Activated CD4-positive, alpha-beta T cell treated with anti-CD3 and anti-CD28 coated beads for 36 hours (primary cell): ENCODE measurements at regions not wholly inside any gene's neighbourhood (a gene's known extent, or its start where the extent isn't known, plus 50 kb on each side); places are given as distances from the start of the nearest gene placed in this dataset.

Source experiments
- ATAC-seq: fragments of 200-7000 bp; cut with Tn5 transposase; one replicate; pipeline ENCODE4 v1.10.0; 2021; ENCODE audit warnings: mild to moderate bottlenecking, moderate library complexity
- CTCF ChIA-PET: fragments of 350-600 bp; sonication (Branson Sonifier 250); formaldehyde crosslinking; loops from one replicate; lab custom pipeline; 2021; ENCODE audit warnings: antibody characterized with exemption; lab: Charles Lee
- POLR2A ChIA-PET: fragments of 350-600 bp; sonication (Branson Sonifier 250); formaldehyde crosslinking; loops from one replicate; lab custom pipeline; 2021; ENCODE audit warnings: antibody characterized with exemption, inconsistent platforms; lab: Charles Lee
- DNase-seq: peaks from one replicate; pipeline ENCODE4 v3.0.0-alpha.2; 2020
- H3K27ac Mint-ChIP-seq: one replicate; pipeline ENCODE4 v1.8.0; 2021; ENCODE audit warnings: mixed read lengths
- H3K27me3 Mint-ChIP-seq: one replicate; pipeline ENCODE4 v1.8.0; 2021; ENCODE audit warnings: mixed read lengths
- H3K36me3 Mint-ChIP-seq: one replicate; pipeline ENCODE4 v1.8.0; 2021; ENCODE audit warnings: low read depth, mixed read lengths
- H3K4me1 Mint-ChIP-seq: one replicate; pipeline ENCODE4 v1.8.0; 2021; ENCODE audit warnings: mixed read lengths
- H3K4me3 Mint-ChIP-seq: one replicate; pipeline ENCODE4 v1.8.0; 2021; ENCODE audit warnings: mild to moderate bottlenecking, moderate library complexity, mixed read lengths
- H3K9me3 Mint-ChIP-seq: one replicate; pipeline ENCODE4 v1.8.0; 2021; ENCODE audit warnings: low read depth, mixed read lengths
- intact Hi-C, 2 experiments: fragments of 100-400 bp; cut with DNase I in 1 of 2; cut with micrococcal nuclease in 1 of 2; formaldehyde crosslinking; loops; one replicate each; pipeline versions ENCODE4 v1.14.2 to v1.15.1; 2022 to 2024; cut with DNase I, micrococcal nuclease

DNA sequence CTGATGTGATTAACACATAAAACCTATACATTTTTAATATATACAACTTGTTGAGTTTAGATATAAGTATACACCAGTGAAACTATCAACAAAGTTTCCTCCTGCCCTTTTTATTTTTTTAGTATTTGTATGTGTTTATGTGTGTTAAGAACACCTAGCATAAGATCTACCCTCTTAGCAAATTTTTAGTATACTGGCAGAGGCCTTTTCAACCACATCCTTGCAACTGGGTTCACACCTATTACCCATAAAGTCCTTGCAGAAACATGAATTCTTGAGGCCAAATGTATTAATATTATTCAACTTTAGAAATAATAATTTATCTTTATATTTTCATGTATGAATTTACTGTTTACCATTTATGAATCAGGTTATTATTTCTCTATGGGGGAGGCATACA, 119.7 kb upstream of the CRIM1 start:
- ChIA-PET CTCF (interaction anchor here (0.7 to 1.9 kb wide), 2 partner anchors 117 to 1123 kb away, joined by 3 to 5 read pairs; no protein-coding TSS in a partner anchor), POLR2A (no interaction called here)
- Mint-ChIP-seq H3K9me3 (peaks cover 9% of the 10 kb centered on the region), H3K4me3 (no peak overlapping the region), H3K36me3 (peaks cover 5% of the 10 kb centered on the region), H3K27me3 (peaks cover 18% of the 10 kb centered on the region), H3K4me1 (peaks cover 22% of the 10 kb centered on the region), H3K27ac (no peak overlapping the region)
- no peak for DNase-seq
- intact Hi-C loops, result no loop called here
- no peak for ATAC-seq

DNA sequence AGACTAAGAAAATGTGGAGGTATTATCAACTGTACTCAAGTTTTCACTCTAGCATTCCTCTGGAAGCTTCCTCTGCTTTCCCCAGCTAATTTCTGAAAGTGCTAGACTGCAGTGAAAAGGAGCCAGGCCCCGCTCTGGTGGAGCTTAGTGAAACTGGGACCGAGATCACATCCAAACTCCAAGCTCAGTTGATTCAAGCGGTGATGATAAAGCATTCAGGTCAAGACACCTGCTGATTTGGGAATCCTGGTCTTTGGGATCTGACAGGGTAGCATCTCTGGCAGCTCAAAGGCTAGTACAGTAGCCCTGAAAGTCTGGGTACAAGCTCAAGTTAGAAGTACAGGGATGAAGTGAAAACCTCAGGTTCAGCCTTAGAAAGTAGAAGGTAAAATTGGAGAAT, 120.2 kb upstream of the CRIM1 start:
- POLR2A ChIA-PET, result no interaction called here
- no peak for ATAC-seq
- no peak overlapping the region for H3K27ac Mint-ChIP-seq

DNA sequence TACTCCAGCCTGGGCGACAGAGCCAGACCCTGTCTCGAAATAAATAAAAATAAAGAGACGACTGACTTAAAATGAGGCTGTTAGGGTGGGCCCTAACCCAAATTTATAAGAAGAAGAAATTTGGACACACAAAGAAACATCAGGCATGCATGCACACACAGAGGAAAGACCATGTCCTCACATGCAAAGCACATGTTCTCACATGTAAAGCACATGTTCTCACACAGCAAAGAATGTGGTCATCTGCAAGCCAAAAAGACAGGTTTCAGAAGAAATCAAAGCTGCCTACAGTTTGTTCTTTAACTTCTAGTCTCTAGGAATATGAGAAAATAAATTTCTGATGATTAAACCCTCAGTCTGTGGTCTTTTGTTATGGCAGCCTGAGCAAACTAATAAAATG, 132.3 kb upstream of the CRIM1 start:
- Mint-ChIP-seq H3K27me3 (no peaks in the 10 kb centered on the region), H3K4me3 (no peak overlapping the region), H3K4me1 (no peaks in the 10 kb centered on the region), H3K9me3 (peaks cover under 1% of the 10 kb centered on the region), H3K27ac (no peak overlapping the region), H3K36me3 (no peaks in the 10 kb centered on the region)
- intact Hi-C loops, result no loop called here
- no peak for ATAC-seq
- DNase-seq, result no peak
- ChIA-PET CTCF (no interaction called here), POLR2A (no interaction called here)

More for the DNA sequence above, 120.2 kb upstream of the CRIM1 start:
- H3K27me3 Mint-ChIP-seq, result peaks cover 18% of the 10 kb centered on the region
- H3K4me1 Mint-ChIP-seq, result peaks cover 17% of the 10 kb centered on the region
- H3K36me3 Mint-ChIP-seq, result peaks cover 5% of the 10 kb centered on the region
- H3K4me3 Mint-ChIP-seq, result no peak overlapping the region
- no peak for DNase-seq
- CTCF ChIA-PET, result interaction anchor here (0.7 to 1.9 kb wide), 3 partner anchors 24 to 1122 kb away, joined by 3 to 5 read pairs (median 3); no protein-coding TSS in a partner anchor
- H3K9me3 Mint-ChIP-seq, result peaks cover 9% of the 10 kb centered on the region
- intact Hi-C loops, result no loop called here

DNA sequence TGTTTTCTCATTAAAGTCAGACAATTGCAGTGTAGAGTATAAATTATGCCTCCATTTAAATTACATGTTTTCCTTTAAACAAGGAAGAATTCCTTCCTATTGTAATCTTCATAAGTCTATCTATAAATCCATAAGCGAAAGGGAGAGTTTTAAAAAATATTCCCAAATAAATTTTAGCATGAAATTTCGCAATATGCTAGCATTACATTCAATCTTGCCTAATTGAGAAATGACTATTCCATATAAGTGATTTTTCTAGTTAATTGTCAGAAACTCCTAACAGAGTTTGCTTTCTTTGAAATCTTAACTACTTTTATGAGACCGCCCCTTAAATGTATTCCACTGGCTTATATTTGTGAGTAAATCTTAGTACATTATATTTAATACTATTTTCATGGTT, 133.1 kb upstream of the CRIM1 start:
- H3K27me3 Mint-ChIP-seq, result no peaks in the 10 kb centered on the region
- POLR2A ChIA-PET, result no interaction called here
- H3K9me3 Mint-ChIP-seq, result peaks cover 3% of the 10 kb centered on the region
- CTCF ChIA-PET, result no interaction called here
- H3K4me3 Mint-ChIP-seq, result no peak overlapping the region
- DNase-seq (no peak), ATAC-seq (no peak)
- intact Hi-C loops, result no loop called here
- no peaks in the 10 kb centered on the region for H3K4me1 Mint-ChIP-seq
- H3K27ac Mint-ChIP-seq, result no peak overlapping the region
- H3K36me3 Mint-ChIP-seq, result no peaks in the 10 kb centered on the region

DNA sequence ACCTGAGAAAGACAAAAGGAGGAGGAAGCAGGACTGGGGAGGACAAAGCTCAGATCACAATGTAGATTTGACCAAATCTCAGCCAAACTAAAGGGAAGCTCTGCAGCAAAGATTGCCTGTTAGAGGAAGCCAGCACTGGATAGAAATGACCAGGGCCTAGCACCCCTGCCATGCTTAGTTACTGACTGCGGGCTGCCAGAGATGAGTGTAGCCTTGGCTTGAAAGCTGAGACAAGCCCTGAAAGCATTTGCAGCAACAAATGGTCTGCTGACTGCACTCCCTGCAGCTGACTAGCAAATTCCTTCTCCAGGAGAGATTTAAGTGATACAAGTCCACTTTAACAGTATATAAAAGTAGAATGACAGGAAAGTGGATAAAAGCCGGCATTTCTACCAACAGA, 140.9 kb upstream of the CRIM1 start:
- DNase-seq, result no peak
- ATAC-seq, result no peak
- POLR2A ChIA-PET, result no interaction called here
- intact Hi-C loops, result no loop called here
- Mint-ChIP-seq H3K27ac (no peak overlapping the region), H3K4me1 (no peaks in the 10 kb centered on the region), H3K4me3 (no peak overlapping the region), H3K36me3 (no peaks in the 10 kb centered on the region), H3K9me3 (peaks cover 8% of the 10 kb centered on the region), H3K27me3 (no peaks in the 10 kb centered on the region)
- CTCF ChIA-PET, result no interaction called here

DNA sequence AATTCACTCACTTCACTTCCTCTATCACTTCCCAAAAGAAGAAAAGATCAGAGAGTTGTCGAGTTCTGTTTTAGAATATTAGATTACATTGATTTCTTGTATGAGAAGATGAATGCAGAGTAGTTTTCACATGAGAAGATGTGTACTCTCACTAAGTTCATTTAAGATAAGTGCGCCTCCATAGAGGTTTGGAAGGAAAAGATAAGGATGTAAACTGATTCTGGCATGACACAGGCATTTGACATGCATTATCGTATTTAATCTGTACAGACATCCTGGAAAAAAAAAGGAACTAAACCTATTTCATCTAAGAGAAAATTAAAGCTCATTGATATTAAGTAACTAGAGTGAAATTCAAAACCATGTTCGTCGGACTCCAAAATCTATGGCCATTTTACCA, 152.2 kb upstream of the CRIM1 start:
- POLR2A ChIA-PET, result no interaction called here
- H3K27me3 Mint-ChIP-seq, result no peaks in the 10 kb centered on the region

DNA sequence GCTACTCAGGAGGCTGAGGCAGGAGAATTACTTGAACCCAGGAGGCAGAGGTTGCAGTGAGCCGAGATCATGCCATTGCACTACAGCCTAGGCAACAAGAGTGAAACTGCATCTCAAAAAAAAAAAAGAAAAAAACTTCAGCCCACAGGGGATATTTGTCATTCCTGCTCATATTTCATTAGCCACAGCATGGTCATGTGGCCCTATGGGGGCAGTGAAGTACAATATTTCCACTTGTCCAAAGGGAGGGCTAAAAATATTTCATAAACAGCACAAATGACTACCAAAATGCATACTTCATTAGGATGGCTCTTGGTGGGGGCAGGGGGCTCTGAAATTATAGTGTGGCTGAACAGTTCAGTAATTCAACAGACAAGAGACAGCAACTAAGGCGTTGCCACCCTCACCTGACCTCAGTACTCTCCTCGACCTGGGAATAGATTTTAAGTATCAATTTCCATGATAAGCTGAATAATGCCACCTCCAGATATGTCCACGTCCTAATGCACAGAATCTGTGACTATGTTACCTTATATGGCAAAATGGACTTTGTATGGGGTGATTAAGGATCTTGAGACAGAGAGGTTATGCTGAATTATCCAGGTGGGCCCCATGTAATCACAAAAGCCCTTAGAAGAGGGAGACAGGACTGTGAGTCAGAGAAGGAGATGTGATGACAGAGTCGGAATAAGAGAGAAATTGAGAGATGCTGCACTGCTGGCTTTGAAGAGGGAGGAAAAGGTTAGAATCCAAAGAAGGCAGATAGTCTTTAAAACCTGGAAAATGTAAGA, 158.2 kb upstream of the CRIM1 start:
- peaks cover 6% of the 10 kb centered on the region for H3K9me3 Mint-ChIP-seq
- DNase-seq (no peak), ATAC-seq (no peak)
- ChIA-PET POLR2A (no interaction called here), CTCF (interaction anchor here (1.4 kb wide), 1 partner anchor 9 kb away, joined by 3 read pairs; no protein-coding TSS in a partner anchor)
- no peaks in the 10 kb centered on the region for H3K36me3 Mint-ChIP-seq
- intact Hi-C loops, result no loop called here
- peaks cover 2% of the 10 kb centered on the region for H3K27me3 Mint-ChIP-seq
- no peak overlapping the region for H3K4me3 Mint-ChIP-seq
- H3K4me1 Mint-ChIP-seq, result no peaks in the 10 kb centered on the region
- no peak overlapping the region for H3K27ac Mint-ChIP-seq

More for the DNA sequence above, 152.2 kb upstream of the CRIM1 start:
- Mint-ChIP-seq H3K27ac (no peak overlapping the region), H3K4me1 (no peaks in the 10 kb centered on the region), H3K36me3 (no peaks in the 10 kb centered on the region), H3K4me3 (no peak overlapping the region), H3K9me3 (peaks cover 6% of the 10 kb centered on the region)
- no peak for ATAC-seq
- DNase-seq, result no peak
- CTCF ChIA-PET, result no interaction called here
- intact Hi-C loops, result no loop called here

DNA sequence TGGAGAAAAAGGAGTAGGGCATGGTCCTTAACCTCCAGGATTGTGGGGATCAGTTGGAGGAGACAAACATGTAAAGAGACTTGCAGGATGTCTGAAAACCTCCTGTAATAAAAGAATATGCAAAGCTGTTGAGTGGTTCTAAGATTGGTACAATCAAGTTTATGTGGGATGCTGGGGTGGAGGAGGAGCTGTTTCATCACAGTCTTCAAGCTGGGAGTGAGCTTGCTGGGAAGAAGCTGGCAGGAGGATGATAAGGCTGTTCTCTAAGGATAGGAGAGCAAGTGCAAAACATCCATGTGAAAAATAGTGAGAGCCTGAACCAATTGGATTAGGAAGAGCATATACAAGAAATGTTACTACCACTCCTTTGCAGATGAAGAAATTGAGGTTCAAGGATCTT, 161.9 kb upstream of the CRIM1 start:
- ChIA-PET CTCF (no interaction called here), POLR2A (no interaction called here)
- H3K27me3 Mint-ChIP-seq, result peaks cover 2% of the 10 kb centered on the region
- DNase-seq (no peak), ATAC-seq (no peak)
- no peaks in the 10 kb centered on the region for H3K9me3 Mint-ChIP-seq
- H3K36me3 Mint-ChIP-seq, result no peaks in the 10 kb centered on the region
- no peak overlapping the region for H3K27ac Mint-ChIP-seq
- intact Hi-C loops, result no loop called here
- H3K4me3 Mint-ChIP-seq, result no peak overlapping the region
- no peaks in the 10 kb centered on the region for H3K4me1 Mint-ChIP-seq

DNA sequence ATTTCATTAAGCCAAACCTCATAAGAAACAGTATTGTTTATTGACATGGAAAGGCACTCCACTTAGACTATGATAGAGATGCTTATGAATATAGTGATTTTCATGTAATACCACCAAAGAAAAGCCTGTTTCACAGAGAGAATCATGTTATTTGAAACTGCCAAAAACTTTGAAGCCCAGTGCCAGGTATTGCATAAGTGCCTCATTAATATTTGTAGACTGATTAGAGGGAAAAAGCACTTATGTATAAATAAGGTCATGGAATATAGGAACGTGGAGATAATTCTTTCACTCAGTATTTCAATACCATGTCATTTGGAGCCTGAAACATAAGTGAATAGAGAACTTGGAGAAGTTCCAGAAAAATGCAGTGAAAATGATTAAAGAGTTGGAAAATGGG, 162.6 kb upstream of the CRIM1 start:
- intact Hi-C loops, result no loop called here
- Mint-ChIP-seq H3K9me3 (no peaks in the 10 kb centered on the region), H3K4me3 (no peak overlapping the region), H3K36me3 (no peaks in the 10 kb centered on the region), H3K27ac (no peak overlapping the region), H3K4me1 (no peaks in the 10 kb centered on the region), H3K27me3 (peaks cover 2% of the 10 kb centered on the region)
- ATAC-seq (no peak), DNase-seq (no peak)
- ChIA-PET POLR2A (no interaction called here), CTCF (no interaction called here)

DNA sequence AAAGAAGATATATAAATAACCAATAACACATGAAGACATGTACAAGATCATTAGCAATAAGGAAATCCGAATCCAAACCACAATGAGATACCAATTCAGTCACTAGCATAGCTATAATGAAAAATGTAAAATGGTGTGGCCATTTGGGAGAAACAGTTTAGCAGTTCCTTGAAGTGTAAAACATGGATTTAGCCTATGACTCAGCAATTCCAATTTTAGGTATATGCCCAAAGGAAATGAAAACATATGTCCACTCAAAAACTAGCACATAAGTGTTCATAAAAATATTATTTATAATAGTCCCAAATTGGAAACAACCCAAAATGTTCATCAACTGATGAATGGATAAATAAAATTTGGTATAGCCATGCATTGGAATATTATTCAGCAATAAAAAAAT, 165.5 kb upstream of the CRIM1 start:
- Mint-ChIP-seq H3K27ac (no peak overlapping the region), H3K4me1 (no peaks in the 10 kb centered on the region), H3K4me3 (no peak overlapping the region), H3K36me3 (no peaks in the 10 kb centered on the region), H3K9me3 (no peaks in the 10 kb centered on the region), H3K27me3 (peaks cover 2% of the 10 kb centered on the region)
- ATAC-seq (no peak), DNase-seq (no peak)
- intact Hi-C loops, result no loop called here
- POLR2A ChIA-PET, result no interaction called here
- CTCF ChIA-PET, result no interaction called here

DNA sequence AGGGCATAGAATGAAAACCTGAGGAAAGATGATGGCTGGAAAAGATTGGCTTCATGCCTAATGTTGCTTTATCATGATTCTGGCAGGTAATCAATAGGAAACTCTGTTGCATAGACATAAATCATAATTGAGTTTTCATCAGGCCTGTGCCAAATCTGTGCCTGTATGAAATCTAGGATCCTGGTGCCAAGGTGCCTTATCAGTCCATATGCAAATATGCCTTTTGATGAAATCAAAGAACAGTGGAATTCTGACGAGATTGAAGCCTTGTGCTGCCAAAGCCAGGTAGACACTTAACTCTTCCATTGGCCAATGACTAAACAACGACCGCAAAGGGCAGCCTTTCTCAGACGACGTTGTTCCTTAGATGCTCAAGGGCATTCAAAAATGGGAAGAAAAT, 170.0 kb upstream of the CRIM1 start:
- Mint-ChIP-seq H3K27me3 (no peaks in the 10 kb centered on the region), H3K27ac (no peak overlapping the region)
- CTCF ChIA-PET, result no interaction called here

DNA sequence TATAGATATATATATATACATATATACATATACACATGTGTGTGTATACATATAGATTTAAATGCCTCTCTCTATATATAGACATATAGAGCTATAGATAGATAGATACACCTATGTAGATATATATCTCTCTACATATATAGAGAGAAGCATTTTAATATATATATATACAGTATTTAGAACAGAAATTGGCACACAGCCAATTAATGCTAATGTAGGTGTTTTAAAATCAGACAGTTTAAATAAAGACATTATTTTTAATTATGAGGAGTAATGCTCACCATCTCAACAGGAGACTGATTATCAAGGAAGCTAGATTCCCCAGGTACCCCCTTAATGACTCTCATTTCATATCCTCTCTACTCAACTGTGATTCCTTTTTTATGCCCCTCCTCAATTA, 170.7 kb upstream of the CRIM1 start:
- Mint-ChIP-seq H3K9me3 (no peaks in the 10 kb centered on the region), H3K4me1 (no peaks in the 10 kb centered on the region), H3K4me3 (no peak overlapping the region), H3K27me3 (no peaks in the 10 kb centered on the region), H3K27ac (no peak overlapping the region), H3K36me3 (no peaks in the 10 kb centered on the region)
- CTCF ChIA-PET, result no interaction called here
- intact Hi-C loops, result no loop called here
- DNase-seq (no peak), ATAC-seq (no peak)
- POLR2A ChIA-PET, result no interaction called here

More for the DNA sequence above, 170.0 kb upstream of the CRIM1 start:
- Mint-ChIP-seq H3K36me3 (no peaks in the 10 kb centered on the region), H3K4me1 (no peaks in the 10 kb centered on the region), H3K9me3 (no peaks in the 10 kb centered on the region), H3K4me3 (no peak overlapping the region)
- DNase-seq, result no peak
- POLR2A ChIA-PET, result no interaction called here
- intact Hi-C loops, result no loop called here
- ATAC-seq, result no peak
